ENCODE measurements at regions not wholly inside any gene's neighbourhood (a gene's known extent, or its start where the extent isn't known, plus 50 kb on each side); places are given as distances from the start of the nearest gene placed in this dataset.

DNA sequence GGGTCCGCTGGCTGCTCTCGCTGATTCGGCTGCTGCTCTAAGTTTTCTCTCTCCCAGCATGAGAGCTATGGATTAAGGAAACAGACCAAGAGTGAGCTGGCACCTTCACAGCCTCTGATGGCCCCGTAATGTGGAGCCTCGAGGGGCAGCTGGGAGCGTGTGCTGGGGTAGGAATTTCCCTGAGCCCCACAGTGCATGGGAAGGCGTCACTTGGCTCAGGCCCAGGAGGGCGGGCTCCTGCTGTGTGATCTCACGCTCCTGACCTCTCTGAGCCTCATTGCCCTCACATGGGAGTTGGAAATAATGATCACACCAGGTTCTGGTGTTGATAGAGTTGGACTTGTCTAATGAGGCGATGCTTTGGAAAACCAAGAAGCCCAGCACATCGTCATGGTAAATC is 238.6 kb upstream of the CRY1 start:
- Histone ChIP-seq H3K4me3 (no peak overlapping the region), H3K27me3 (peaks cover 0 to 4% (median 0%) of the 10 kb centered on the region in 4 donors), H3K4me1 (no peaks in the 10 kb centered on the region), H3K36me3 (no peaks in the 10 kb centered on the region), H3K27ac (no peak overlapping the region), H3K9me3 (no peaks in the 10 kb centered on the region)
- 45 to 54% methylated on average over 11 of the region's 11 CpGs for WGBS, 2 donors
- intact Hi-C loops (cut with DNase I): no loop called here
- DNase-seq (peak in 1 of 6 donors; percentile 27), FAIRE-seq (no peak), ATAC-seq (no peak)
- TF ChIP-seq, protein P1, sequence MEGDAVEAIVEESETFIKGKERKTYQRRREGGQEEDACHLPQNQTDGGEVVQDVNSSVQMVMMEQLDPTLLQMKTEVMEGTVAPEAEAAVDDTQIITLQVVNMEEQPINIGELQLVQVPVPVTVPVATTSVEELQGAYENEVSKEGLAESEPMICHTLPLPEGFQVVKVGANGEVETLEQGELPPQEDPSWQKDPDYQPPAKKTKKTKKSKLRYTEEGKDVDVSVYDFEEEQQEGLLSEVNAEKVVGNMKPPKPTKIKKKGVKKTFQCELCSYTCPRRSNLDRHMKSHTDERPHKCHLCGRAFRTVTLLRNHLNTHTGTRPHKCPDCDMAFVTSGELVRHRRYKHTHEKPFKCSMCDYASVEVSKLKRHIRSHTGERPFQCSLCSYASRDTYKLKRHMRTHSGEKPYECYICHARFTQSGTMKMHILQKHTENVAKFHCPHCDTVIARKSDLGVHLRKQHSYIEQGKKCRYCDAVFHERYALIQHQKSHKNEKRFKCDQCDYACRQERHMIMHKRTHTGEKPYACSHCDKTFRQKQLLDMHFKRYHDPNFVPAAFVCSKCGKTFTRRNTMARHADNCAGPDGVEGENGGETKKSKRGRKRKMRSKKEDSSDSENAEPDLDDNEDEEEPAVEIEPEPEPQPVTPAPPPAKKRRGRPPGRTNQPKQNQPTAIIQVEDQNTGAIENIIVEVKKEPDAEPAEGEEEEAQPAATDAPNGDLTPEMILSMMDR (IDR thresholded peaks at IDR 0.05): no peak

DNA sequence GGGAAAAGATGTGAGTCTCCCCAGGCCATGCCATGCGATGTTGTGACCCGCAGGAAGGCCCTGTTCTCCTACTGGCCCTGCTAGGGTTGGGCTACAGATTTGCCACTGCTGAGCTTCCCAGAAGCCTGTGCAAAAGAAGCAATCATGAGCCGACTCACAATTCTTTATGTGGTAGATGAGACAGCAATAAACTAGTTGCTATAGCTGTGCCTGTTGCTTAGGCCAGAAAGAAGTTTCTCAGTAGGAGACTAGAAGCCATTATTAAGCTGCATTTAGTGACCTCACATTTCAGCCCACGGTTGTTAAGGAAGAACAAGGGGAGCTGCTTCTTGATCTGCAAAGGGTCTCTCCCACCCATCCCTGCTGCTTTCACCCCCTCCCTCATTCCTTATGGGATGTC is 239.4 kb upstream of the CRY1 start:
- TF ChIP-seq, protein P1 (IDR thresholded peaks at IDR 0.05): no peak
- no peak for DNase-seq
- no peak overlapping the region for H3K27ac ChIP-seq
- H3K27me3 ChIP-seq: peaks cover 0 to 4% (median 0%) of the 10 kb centered on the region in 4 donors
- no peak for ATAC-seq
- no peaks in the 10 kb centered on the region for H3K36me3 ChIP-seq
- FAIRE-seq: no peak
- WGBS, 2 donors: 76 to 84% methylated on average over 4 of the region's 4 CpGs
- H3K4me3 ChIP-seq: no peak overlapping the region
- H3K9me3 ChIP-seq: no peaks in the 10 kb centered on the region
- intact Hi-C loops (cut with DNase I): no loop called here
- no peaks in the 10 kb centered on the region for H3K4me1 ChIP-seq

DNA sequence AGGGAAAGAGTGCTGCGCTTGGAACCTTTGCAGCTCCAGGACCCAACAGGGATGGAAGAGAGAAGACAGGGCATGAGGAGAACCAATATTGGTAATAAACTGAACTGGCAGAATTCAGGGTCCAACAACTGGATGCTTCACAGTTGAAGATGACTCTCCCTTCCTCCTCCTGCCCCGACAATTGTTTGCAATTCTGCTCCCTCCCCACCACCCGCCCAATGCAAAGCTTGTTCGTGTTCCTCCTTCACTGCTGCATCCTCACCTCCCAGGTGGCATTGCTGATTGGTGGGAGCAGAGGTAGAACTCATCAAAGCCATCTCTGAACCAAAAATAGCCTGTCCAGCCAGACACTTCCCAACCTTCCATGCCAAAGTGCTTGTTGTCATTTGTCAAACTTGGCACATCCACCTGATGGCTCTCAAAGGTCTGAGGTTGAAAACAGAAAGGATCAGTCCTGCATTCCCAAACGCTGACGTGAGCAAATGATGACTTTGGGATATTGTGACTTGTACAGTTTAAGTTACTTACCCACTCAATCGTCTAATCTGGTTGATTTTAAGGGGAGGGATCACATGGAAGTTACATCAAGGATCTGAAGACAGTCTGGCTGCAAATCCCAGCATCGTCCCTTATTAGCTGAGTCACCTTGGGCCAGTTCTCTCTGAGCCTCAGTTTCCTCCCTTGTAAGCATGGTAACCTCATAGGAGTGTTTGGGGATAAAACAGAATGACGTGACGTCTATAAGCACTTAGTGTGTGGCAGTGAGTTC is 242.6 kb upstream of the CRY1 start:
- Histone ChIP-seq H3K9me3 (no peaks in the 10 kb centered on the region), H3K27me3 (no peaks in the 10 kb centered on the region), H3K4me1 (no peaks in the 10 kb centered on the region), H3K36me3 (no peaks in the 10 kb centered on the region), H3K4me3 (no peak overlapping the region), H3K27ac (no peak overlapping the region)
- 57 to 65% methylated on average over 10 of the region's 10 CpGs for WGBS, 2 donors
- intact Hi-C loops (cut with DNase I): no loop called here
- TF ChIP-seq, protein P1 (IDR thresholded peaks at IDR 0.05): no peak
- no peak for ATAC-seq
- no peak for DNase-seq
- no peak for FAIRE-seq

DNA sequence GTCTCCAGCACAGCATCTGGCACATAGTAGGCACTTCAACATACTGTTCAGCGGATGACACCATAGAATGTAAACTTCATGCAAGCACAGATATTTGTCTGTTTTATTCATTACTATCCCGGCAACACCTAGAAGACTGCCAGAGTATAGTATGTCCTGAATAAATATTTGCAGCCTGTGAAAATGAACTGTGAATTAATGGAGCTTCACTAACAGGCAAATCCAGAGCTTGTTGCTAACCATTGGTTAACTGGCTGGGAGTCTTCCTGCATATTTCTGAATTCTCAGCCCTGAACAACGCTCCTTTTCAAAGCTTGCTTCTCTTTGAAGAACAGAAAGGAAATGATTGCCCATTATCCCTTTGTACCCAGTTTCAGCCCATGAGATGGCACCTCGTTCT is 243.3 kb upstream of the CRY1 start:
- H3K4me1 ChIP-seq: no peaks in the 10 kb centered on the region
- DNase-seq (no peak), ATAC-seq (peak in 2 of 4 donors; percentile 53 to 65), FAIRE-seq (no peak)
- 49 to 55% methylated on average over 4 of the region's 4 CpGs for WGBS, 2 donors
- no peaks in the 10 kb centered on the region for H3K27me3 ChIP-seq
- no peaks in the 10 kb centered on the region for H3K36me3 ChIP-seq
- H3K9me3 ChIP-seq: no peaks in the 10 kb centered on the region
- TF ChIP-seq, protein P1 (IDR thresholded peaks at IDR 0.05): no peak
- intact Hi-C loops (cut with DNase I): no loop called here
- no peak overlapping the region for H3K27ac ChIP-seq
- H3K4me3 ChIP-seq: no peak overlapping the region

DNA sequence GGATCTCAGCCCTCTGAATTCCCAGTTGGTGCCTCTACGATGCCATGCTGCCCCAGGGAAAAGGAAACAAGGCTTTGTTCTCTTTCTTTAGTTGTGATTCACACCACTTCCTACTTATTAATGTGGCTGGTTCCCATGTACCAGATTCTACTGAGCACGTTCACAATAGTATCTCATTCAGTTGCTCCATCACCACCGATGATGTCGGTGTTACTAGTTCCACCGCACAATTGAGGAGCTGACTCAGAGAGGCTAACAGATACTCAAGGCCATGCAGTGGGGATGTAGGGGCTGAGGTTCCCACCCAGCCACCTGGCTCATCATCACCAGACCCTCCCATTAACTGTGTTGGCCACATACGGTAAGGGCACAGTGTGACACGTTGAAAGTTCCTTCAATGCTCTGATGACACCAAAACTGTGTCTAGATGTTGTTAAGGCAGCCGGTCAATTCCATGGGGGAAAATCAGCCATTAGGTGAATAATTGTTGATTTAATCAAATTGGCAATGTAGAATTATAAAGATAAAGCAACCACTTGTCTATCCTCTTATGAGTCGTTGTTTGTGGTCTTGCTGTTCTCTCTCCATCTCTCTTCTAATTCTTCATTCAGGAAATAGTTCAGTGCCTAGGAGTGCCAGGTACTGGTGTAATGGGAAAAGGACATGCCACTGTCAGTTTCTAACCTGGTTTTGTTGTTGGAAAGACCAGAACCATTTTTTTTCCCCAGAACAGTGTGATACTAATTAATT is 244.2 kb upstream of the CRY1 start:
- H3K9me3 ChIP-seq: no peaks in the 10 kb centered on the region
- FAIRE-seq (no peak), DNase-seq (no peak), ATAC-seq (no peak)
- H3K4me1 ChIP-seq: no peaks in the 10 kb centered on the region
- H3K36me3 ChIP-seq: no peaks in the 10 kb centered on the region
- WGBS, 2 donors: 78 to 85% methylated on average over 9 of the region's 9 CpGs
- intact Hi-C loops (cut with DNase I): no loop called here
- H3K27ac ChIP-seq: no peak overlapping the region
- H3K27me3 ChIP-seq: no peaks in the 10 kb centered on the region
- TF ChIP-seq, protein P1 (IDR thresholded peaks at IDR 0.05): no peak
- H3K4me3 ChIP-seq: no peak overlapping the region
